ENCODE measurements at regions not wholly inside any gene's neighbourhood (a gene's known extent, or its start where the extent isn't known, plus 50 kb on each side); places are given as distances from the start of the nearest gene placed in this dataset.

GRCh38 chr2:43165378-43166069 lies 60.9 kb downstream of the ZFP36L2 start:
- ATAC-seq (no peak), DNase-seq (peak in 1 of 4 donors; percentile 14)
- no peak overlapping the region for H3K4me3 ChIP-seq
- H3K9me3 ChIP-seq, result no peaks in the 10 kb centered on the region
- no peak overlapping the region for H3K27ac ChIP-seq
- no peak for TF ChIP-seq CTCF (IDR thresholded peaks at IDR 0.05)
- intact Hi-C loops (cut with DNase I), result no loop called here
- peaks cover 11 to 47% of the 10 kb centered on the region in 2 donors for H3K4me1 ChIP-seq
- no peaks in the 10 kb centered on the region for H3K27me3 ChIP-seq
- H3K36me3 ChIP-seq, result no peaks in the 10 kb centered on the region

DNA sequence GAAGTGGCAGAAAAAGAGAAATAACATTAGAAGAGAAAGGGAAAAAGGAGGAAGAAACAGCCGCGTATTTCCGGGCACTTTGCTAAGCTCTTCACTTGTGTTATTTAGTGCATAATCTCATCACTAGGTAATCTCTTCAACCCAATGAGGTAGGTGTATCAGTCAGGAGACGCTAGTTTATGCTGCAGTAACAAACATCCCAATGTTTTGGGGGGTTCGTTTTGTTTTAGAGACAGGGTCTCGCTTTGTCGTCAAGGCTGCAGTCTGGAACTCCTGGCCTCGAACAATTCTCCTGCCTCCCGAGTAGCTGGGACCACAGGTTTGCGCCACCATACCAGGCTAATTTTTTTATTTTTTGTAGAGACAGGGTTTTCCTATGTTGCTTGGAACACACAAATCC lies 61.7 kb downstream of the ZFP36L2 start:
- Histone ChIP-seq H3K27me3 (no peaks in the 10 kb centered on the region), H3K9me3 (no peaks in the 10 kb centered on the region), H3K27ac (no peak overlapping the region), H3K4me3 (no peak overlapping the region), H3K4me1 (peaks cover 9 to 45% of the 10 kb centered on the region in 2 donors), H3K36me3 (no peaks in the 10 kb centered on the region)
- ATAC-seq (no peak), DNase-seq (no peak)
- TF ChIP-seq CTCF (IDR thresholded peaks at IDR 0.05), result no peak
- intact Hi-C loops (cut with DNase I), result no loop called here

GRCh38 chr2:43163584-43164270 lies 62.7 kb downstream of the ZFP36L2 start:
- H3K4me3 ChIP-seq, result no peak overlapping the region
- DNase-seq (no peak), ATAC-seq (no peak)
- H3K27me3 ChIP-seq, result no peaks in the 10 kb centered on the region
- no peaks in the 10 kb centered on the region for H3K9me3 ChIP-seq
- peaks cover 11 to 46% of the 10 kb centered on the region in 2 donors for H3K4me1 ChIP-seq
- no peak for TF ChIP-seq CTCF (IDR thresholded peaks at IDR 0.05)
- H3K27ac ChIP-seq, result peak overlapping the region in 1 of 2 donors; percentile 13
- intact Hi-C loops (cut with DNase I), result no loop called here
- H3K36me3 ChIP-seq, result no peaks in the 10 kb centered on the region

- H3K4me1 ChIP-seq, result peaks cover 20 to 46% of the 10 kb centered on the region in 2 donors
- no peaks in the 10 kb centered on the region for H3K27me3 ChIP-seq
- H3K9me3 ChIP-seq, result no peaks in the 10 kb centered on the region
- ATAC-seq (no peak), DNase-seq (no peak)
- no peak overlapping the region for H3K27ac ChIP-seq
- intact Hi-C loops (cut with DNase I), result no loop called here
- no peak for TF ChIP-seq CTCF (IDR thresholded peaks at IDR 0.05)
- H3K4me3 ChIP-seq, result no peak overlapping the region
- no peaks in the 10 kb centered on the region for H3K36me3 ChIP-seq
Measured at GRCh38 chr2:43162511-43162776, 64.0 kb downstream of the ZFP36L2 start.

DNA sequence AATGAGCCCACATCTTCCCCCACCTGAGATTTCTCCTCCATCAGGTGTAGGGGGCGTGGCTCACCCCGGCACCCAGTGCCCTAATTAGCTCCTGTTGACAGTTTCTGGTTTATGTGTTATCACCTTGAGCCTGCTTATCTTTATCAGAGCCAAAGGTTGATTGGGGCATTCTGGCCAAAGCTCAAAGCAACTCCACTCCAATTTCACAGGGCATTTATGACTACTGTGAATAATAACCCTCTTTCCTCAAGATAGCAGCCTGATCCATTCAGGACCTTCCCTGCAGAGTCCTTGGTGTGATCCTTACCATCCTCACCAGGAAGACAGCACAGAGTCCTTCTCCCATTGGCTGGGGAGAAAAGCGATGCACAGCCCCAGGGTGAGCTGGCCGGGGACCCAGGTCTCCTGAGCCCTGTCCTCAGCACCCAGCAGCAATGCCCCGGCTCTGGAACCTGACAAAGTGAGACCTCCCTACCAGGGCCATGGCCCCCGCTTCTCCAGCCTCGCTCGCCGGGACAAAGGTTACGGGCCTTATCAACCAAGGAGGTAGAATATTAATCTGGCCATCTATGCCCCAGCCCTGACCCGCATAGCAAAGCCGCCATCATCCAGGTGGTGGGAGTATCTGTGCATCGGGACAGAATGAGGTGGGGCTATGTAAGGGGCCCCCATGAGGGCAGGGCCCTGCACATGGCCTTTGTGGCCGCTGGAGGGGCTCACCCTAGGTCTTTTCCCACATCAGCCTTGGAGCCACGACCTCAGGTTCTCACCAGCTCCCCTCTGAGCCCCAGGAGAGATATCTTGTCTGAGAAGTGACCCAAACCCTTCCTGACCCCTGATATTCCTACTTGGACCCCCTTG lies 64.5 kb downstream of the ZFP36L2 start:
- intact Hi-C loops (cut with DNase I), result no loop called here
- Histone ChIP-seq H3K27me3 (no peaks in the 10 kb centered on the region), H3K27ac (no peak overlapping the region), H3K4me3 (no peak overlapping the region), H3K4me1 (peaks cover 20 to 49% of the 10 kb centered on the region in 2 donors), H3K36me3 (no peaks in the 10 kb centered on the region), H3K9me3 (no peaks in the 10 kb centered on the region)
- ATAC-seq (no peak), DNase-seq (no peak)
- no peak for TF ChIP-seq CTCF (IDR thresholded peaks at IDR 0.05)
